ENCODE measurements at regions not wholly inside any gene's neighbourhood (a gene's known extent, or its start where the extent isn't known, plus 50 kb on each side); places are given as distances from the start of the nearest gene placed in this dataset.

DNA sequence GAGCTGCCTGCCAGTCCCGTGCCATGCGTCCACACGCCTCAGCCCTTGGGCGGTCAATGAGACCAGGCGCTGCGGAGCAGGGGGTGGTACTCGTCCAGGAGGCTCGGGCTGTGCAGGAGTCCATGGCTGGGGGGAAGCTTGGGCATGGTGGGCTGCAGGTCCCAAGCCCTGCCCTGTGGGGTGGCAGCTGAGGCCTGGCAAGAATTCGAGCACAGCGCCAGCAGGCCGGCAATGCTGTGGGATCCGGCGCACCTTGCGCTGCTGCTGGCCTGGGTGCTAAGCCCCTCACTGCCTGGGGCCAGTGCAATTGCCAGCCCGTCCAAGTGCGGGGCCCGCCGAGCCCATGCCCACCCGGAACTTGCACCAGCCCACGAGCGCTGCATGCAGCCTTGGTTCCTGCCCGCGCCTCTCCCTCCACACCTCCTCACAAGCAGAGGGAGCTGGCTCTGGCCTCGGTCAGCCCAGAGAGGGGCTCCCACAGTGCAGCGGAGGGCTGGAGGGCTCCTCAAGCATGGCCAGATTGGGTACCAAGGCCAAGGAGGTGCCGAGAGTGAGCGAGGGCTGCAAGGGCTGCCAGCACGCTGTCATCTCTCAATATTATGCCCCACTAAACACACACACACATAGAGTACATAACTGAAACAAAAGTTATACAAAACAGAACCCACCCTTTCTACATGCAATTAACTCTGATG is 307.7 kb downstream of the LMO4 start:
- DNase-seq, result no peak

- DNase-seq, result no peak
These were observed 310.0 kb downstream of the LMO4 start for GRCh38 chr1:87638636-87639035.

DNA sequence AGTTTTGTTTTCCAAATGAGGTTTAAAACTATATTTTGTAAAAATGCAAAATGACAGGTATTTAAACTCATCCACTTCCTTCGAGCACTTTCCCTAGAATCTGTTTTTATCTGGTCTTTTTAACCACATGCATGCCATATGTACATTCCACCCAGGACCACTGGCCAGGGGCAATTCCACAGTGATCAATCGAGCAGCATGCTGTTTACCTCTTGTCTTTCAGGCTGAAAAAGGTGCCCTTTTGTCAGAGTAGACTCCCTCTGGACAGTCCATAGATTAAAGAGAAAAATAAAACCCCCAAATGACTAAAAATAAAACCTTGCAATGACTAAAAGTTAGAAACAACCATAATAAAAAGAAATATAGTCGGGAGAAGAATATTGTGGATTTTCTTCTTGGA is 313.3 kb downstream of the LMO4 start:
- no peak for DNase-seq

- no peak for DNase-seq
These were observed 314.0 kb downstream of the LMO4 start for GRCh38 chr1:87642581-87643221.

DNA sequence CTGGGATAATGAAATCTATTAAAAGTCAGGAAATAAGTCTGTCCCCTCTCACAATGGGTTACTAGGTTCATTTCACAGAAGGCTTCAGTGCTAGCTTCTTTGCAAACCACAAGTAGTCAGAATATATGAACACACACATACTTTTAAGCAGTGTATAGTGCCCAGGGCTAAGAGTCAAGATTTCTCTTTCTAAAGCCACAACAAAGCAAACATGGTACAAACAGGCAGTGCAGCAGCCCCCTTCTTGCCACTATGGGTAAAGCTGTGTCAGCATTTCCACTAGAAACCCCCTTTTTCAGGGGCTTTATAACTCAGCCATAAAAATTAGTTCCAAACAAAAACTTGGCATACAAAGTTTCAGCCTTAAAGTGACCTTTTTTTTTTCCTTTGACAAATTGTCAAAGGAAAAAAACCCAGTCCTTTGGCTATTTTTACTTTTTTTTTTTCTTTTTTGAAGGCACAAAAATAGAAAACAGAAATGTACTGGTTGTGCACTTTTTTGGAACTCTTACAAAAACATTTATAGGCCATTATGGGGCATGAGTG is 315.4 kb downstream of the LMO4 start:
- DNase-seq, result no peak

- no peak for DNase-seq
These were observed 316.0 kb downstream of the LMO4 start for GRCh38 chr1:87644579-87645190.

GRCh38 chr1:87647430-87648177 is 318.9 kb downstream of the LMO4 start:
- no peak for DNase-seq

DNA sequence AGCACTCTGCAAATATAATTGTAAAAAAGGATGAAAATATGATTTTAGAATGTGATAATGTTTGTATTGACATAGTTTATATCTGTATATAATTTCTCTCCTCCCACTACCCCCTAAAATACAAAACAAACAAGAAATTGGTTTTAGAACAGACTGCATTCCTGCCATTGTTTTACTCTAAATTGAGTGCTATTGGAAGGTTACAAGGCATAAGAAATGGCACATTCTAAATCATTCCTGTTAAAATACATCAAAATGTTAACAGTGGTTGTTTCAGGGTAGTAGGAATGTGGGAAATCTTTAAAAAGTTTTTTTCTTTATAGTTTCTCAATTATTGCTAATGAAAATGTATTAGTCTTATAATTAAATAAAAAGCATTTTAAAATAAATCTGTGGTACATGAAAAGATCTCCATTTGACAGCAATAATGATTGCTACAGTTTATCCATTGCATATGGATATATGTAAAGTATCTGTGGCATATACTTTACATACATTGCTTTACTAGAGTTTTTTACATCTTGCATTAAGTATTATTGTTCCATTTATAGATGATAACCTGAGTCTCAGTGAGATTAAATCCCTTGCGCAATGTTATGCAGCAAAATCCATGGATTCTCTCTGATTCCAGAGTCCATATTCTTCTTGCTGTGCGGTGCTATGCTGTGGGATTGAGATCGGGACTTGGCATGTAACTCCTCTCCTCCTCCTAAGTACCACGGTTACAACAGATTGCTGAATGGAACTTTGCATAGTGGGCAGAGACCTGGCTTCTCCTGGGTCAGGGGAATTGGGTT is 319.8 kb downstream of the LMO4 start:
- no peak for DNase-seq

DNA sequence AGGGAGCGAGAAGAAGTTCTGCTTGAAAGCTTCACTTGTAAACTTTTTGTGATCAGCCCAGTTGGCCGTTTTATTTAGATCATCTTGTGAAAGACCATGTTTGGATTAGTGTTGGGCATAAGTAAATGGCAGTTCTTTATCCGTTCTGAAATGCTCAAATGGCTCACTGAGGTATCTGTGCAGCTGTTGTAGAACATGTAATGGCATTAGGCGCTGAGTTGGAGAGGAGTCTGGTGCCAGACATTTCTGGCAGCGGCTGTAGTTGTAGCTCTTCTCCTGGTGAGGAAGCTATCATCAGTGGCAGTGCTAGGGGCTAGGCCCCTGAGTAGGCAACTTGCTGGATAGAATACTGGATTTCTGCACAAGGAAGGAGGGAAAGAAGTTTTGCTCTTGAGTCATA is 321.6 kb downstream of the LMO4 start:
- no peak for DNase-seq

DNA sequence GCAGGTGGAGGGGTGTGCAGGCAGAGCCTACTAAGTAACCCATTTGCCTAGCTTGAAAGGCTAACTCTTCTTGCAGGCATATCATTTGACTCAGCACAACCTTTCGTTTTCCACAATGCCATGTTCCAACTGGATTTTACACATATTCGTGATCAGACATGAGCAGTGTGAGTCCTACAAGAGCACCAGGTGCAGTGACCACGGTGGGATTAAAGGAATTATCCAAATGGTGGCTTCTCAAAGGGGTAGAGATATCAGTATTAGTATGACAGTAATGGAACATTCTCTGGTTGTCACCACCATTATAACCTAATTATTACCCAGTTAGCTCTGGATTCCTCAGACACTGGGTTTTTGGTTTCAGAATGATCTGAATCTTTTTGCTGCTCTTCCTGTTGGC is 323.5 kb downstream of the LMO4 start:
- DNase-seq, result no peak

- DNase-seq, result no peak
These were observed 336.5 kb downstream of the LMO4 start for GRCh38 chr1:87665151-87665550.

- no peak for DNase-seq
These were observed 338.0 kb downstream of the LMO4 start for GRCh38 chr1:87666681-87667080.

- no peak for DNase-seq
These were observed 341.0 kb downstream of the LMO4 start for GRCh38 chr1:87669674-87670073.

GRCh38 chr1:87673309-87673708 is 344.6 kb downstream of the LMO4 start:
- DNase-seq, result no peak

DNA sequence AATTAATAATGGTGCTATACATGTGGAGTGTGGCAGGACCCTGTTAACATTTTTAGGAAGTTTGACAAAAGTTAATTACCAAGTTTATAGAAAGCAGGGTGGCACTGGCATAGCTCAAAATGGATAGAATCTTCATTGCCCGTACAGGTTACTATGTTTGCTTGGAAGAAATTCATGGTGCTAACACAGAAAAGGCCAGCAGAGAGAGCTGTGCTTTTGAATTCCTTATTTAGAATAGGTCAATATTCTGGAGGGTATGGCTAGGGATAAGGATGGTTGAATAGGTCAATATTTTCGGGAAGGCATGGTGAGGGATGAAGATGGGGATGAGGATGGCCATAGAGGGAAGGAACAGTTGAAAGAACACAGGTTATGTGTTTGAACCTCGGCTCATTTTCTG is 345.1 kb downstream of the LMO4 start:
- DNase-seq, result no peak

- no peak for DNase-seq
These were observed 346.1 kb downstream of the LMO4 start for GRCh38 chr1:87674791-87675190.

DNA sequence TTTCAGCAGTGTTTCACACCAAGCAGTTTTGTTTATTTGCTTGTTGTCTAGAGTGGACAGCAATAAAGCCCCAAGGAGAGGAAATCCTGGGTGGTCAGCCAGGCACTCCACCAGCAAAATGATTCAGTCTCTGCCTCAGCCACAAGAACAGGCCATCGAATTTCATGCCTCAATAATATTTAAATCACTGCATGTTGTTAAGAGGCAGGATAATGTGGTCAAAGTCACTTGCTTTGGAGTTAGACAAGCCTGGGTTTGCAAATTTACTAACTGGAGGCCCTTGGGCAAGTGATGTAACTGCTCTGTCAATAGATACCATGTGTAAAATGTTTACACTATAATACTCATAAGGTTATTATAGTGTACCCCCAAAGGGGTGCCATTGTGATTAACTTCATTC is 349.6 kb downstream of the LMO4 start:
- no peak for DNase-seq

GRCh38 chr1:87682565-87682964 is 353.9 kb downstream of the LMO4 start:
- DNase-seq, result no peak

DNA sequence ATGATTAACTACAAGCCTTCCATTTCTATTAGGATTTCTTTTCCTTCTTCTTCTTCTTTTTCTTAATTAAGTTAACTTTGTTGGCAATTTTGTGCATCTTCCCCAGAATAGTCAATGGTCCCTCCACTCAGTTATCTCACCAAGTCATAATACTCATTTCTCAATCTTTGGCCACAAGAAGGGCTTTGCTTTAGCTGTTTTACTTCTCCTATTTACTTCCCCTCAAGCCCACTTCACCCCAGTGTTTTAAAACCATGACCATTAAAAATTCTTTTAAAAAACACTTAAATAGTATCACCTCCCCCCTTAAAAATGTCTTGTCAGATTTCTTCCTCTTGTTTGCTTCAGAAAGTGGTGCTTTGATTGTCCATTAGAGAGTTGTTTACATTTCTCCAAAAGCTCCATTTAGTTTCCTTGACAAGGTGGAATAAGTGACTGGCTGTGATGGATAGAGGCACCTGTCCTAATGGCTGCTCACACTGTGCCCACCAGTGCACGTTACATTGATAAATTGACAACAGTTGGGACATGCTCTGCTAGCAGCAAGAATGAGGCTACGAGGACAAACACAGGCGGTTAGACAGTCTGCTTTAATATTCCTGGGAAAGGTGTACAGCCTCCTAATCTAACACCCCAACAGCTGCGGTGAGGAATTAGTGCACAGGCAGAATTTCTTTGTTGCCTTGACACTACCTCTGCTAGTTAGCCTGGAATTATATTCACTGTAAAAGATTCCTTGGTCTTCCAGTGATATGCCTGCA is 354.7 kb downstream of the LMO4 start:
- no peak for DNase-seq

GRCh38 chr1:87684194-87684593 is 355.5 kb downstream of the LMO4 start:
- peak; percentile 1 for DNase-seq

DNA sequence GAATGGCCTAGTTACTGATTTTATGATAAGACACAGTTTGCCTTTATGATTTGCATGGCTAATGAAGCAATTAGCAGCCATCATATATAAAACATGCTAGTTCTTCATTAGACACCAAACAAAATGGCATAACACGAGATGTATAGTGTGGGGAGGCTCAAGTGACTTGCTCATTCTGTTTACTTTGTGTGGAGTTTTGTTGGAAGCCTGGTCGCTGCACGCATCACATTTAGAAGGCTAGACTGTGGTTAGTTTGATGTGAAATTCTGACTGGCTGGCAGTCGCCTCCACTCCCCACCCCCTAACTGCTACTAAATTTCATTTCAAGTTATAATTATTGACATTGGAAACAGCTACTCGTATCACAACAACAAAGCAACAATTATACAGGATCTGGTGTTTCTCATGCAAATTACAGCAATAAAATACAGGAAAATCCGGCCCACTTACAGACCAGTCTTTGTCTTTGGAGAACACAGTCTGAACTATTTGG is 356.1 kb downstream of the LMO4 start:
- peak; percentile 3 for DNase-seq

All from central memory CD4-positive, alpha-beta T cell (primary cell).